ENCODE measurements at regions not wholly inside any gene's neighbourhood (a gene's known extent, or its start where the extent isn't known, plus 50 kb on each side); places are given as distances from the start of the nearest gene placed in this dataset.
A peak's percentile ranks its signal among the peaks of the same experiment; 100 is the strongest.
"Not testable (repeated sequence)": the region's sequence is repeated elsewhere in the genome, so short reads cannot be mapped to it uniquely, and the experiment has no call there.

- DNase-seq (ENCODE audit: low read depth), result no peak
These were observed 305.4 kb upstream of the CELF2 start for GRCh38 chr10:10712155-10712704.

- DNase-seq (ENCODE audit: low read depth), result no peak
These were observed 303.3 kb upstream of the CELF2 start for GRCh38 chr10:10714327-10714726.

- DNase-seq (ENCODE audit: low read depth), result no peak
These were observed 300.7 kb upstream of the CELF2 start for GRCh38 chr10:10716972-10717371.

- DNase-seq (ENCODE audit: low read depth), result peak; percentile 4
These were observed 295.2 kb upstream of the CELF2 start for GRCh38 chr10:10722422-10722821.

GRCh38 chr10:10725196-10725595, 292.5 kb upstream of the CELF2 start:
- no peak for DNase-seq (ENCODE audit: low read depth)

- no peak for DNase-seq (ENCODE audit: low read depth)
These were observed 291.6 kb upstream of the CELF2 start for GRCh38 chr10:10726101-10726500.

- not testable (repeated sequence) for DNase-seq (ENCODE audit: low read depth)
These were observed 290.3 kb upstream of the CELF2 start for GRCh38 chr10:10727411-10727810.

- DNase-seq (ENCODE audit: low read depth), result no peak
These were observed 289.9 kb upstream of the CELF2 start for GRCh38 chr10:10727812-10728211.

GRCh38 chr10:10730471-10731043, 287.1 kb upstream of the CELF2 start:
- no peak for DNase-seq (ENCODE audit: low read depth)

- DNase-seq (ENCODE audit: low read depth), result no peak
These were observed 286.3 kb upstream of the CELF2 start for GRCh38 chr10:10731366-10731765.

- no peak for DNase-seq (ENCODE audit: low read depth)
These were observed 283.2 kb upstream of the CELF2 start for GRCh38 chr10:10734356-10735064.

GRCh38 chr10:10745291-10745690, 272.4 kb upstream of the CELF2 start:
- DNase-seq (ENCODE audit: low read depth), result no peak

GRCh38 chr10:10755490-10755889, 262.2 kb upstream of the CELF2 start:
- DNase-seq (ENCODE audit: low read depth), result no peak

- DNase-seq (ENCODE audit: low read depth), result peak; percentile 3
These were observed 259.4 kb upstream of the CELF2 start for GRCh38 chr10:10758306-10758705.

GRCh38 chr10:10759806-10760205, 257.9 kb upstream of the CELF2 start:
- not testable (repeated sequence) for DNase-seq (ENCODE audit: low read depth)

- DNase-seq (ENCODE audit: low read depth), result no peak
These were observed 252.7 kb upstream of the CELF2 start for GRCh38 chr10:10765017-10765416.

GRCh38 chr10:10772411-10772810, 245.3 kb upstream of the CELF2 start:
- DNase-seq (ENCODE audit: low read depth), result no peak

- DNase-seq (ENCODE audit: low read depth), result no peak
These were observed 244.7 kb upstream of the CELF2 start for GRCh38 chr10:10772874-10773508.

- no peak for DNase-seq (ENCODE audit: low read depth)
These were observed 243.3 kb upstream of the CELF2 start for GRCh38 chr10:10774416-10774815.

- DNase-seq (ENCODE audit: low read depth), result no peak
These were observed 241.3 kb upstream of the CELF2 start for GRCh38 chr10:10776363-10776762.

- no peak for DNase-seq (ENCODE audit: low read depth)
These were observed 240.4 kb upstream of the CELF2 start for GRCh38 chr10:10777279-10777678.

- DNase-seq (ENCODE audit: low read depth), result no peak
These were observed 239.9 kb upstream of the CELF2 start for GRCh38 chr10:10777723-10778122.

GRCh38 chr10:10778959-10779358, 238.7 kb upstream of the CELF2 start:
- DNase-seq (ENCODE audit: low read depth), result no peak
